ENCODE measurements at regions not wholly inside any gene's neighbourhood (a gene's known extent, or its start where the extent isn't known, plus 50 kb on each side); places are given as distances from the start of the nearest gene placed in this dataset.

DNA sequence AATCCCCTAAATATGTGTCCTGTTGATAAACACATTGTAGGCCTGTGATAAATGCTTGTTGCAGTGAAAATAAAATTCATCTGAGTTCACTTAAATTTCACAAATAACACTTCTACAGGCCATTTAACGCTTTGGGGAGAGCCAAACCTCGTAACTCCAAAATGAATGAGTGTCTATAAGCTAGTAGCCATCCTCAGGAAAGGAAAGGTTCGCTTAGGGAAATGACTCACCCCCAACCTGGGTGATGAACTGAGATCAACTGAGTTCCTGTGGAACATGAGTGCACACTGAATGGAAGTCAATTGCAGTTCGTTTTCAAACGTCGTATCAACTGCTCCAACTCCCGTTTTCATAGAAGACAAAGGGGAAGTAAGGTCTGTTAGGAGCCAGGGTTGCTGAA lies 527.6 kb upstream of the ID2 start:
- TF ChIP-seq, protein P1, sequence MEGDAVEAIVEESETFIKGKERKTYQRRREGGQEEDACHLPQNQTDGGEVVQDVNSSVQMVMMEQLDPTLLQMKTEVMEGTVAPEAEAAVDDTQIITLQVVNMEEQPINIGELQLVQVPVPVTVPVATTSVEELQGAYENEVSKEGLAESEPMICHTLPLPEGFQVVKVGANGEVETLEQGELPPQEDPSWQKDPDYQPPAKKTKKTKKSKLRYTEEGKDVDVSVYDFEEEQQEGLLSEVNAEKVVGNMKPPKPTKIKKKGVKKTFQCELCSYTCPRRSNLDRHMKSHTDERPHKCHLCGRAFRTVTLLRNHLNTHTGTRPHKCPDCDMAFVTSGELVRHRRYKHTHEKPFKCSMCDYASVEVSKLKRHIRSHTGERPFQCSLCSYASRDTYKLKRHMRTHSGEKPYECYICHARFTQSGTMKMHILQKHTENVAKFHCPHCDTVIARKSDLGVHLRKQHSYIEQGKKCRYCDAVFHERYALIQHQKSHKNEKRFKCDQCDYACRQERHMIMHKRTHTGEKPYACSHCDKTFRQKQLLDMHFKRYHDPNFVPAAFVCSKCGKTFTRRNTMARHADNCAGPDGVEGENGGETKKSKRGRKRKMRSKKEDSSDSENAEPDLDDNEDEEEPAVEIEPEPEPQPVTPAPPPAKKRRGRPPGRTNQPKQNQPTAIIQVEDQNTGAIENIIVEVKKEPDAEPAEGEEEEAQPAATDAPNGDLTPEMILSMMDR (IDR thresholded peaks at IDR 0.05; ENCODE audit: low read length): no peak
- TF ChIP-seq EZH2 (optimal IDR thresholded peaks at IDR 0.05; ENCODE audit: low read depth, low read length): no peak
